MCF 10A (cell line): ENCODE measurements at regions not wholly inside any gene's neighbourhood (a gene's known extent, or its start where the extent isn't known, plus 50 kb on each side); places are given as distances from the start of the nearest gene placed in this dataset.

Experiments
- BruUV-seq: library from RNA; stranded (reverse); fragments of 400-500 nt; replicated peaks from 2 replicates; lab custom pipeline; 2021; lab: Mats Ljungman, UMichigan
- CTCF ChIA-PET: fragments of 300-600 bp; sonication (Branson Sonifier 250); formaldehyde crosslinking; extraction: SDS; loops from one replicate; lab custom pipeline; 2021; ENCODE audit warnings: antibody characterized with exemption, inconsistent platforms; lab: Yijun Ruan, JAX
- POLR2A ChIA-PET: fragments of 300-600, 350-650 bp; sonication (Branson Sonifier 250); formaldehyde crosslinking; extraction: SDS; loops from one replicate; lab custom pipeline; 2020; ENCODE audit warnings: antibody characterized with exemption, inconsistent platforms; lab: Yijun Ruan, JAX
- DNase-seq: peaks from one replicate; pipeline ENCODE4 v3.0.0-alpha.2; 2018; ENCODE audit not compliant: unreplicated experiment
- H3K27ac Mint-ChIP-seq: one replicate; pipeline ENCODE4 v1.8.0; 2022; ENCODE audit warnings: mild to moderate bottlenecking, low read depth, mixed read lengths; ENCODE audit not compliant: unreplicated experiment
- H3K27me3 Mint-ChIP-seq: one replicate; pipeline ENCODE4 v1.8.0; 2022; ENCODE audit warnings: mixed read lengths; ENCODE audit not compliant: insufficient read depth, unreplicated experiment
- H3K36me3 Mint-ChIP-seq: one replicate; pipeline ENCODE4 v1.8.0; 2022; ENCODE audit warnings: mild to moderate bottlenecking, moderate library complexity, mixed read lengths; ENCODE audit not compliant: insufficient read depth, unreplicated experiment
- H3K4me1 Mint-ChIP-seq: one replicate; pipeline ENCODE4 v1.8.0; 2022; ENCODE audit warnings: mixed read lengths; ENCODE audit not compliant: insufficient read depth, unreplicated experiment
- H3K4me3 Mint-ChIP-seq: one replicate; pipeline ENCODE4 v1.8.0; 2022; ENCODE audit warnings: mild to moderate bottlenecking, moderate library complexity, mixed read lengths; ENCODE audit not compliant: unreplicated experiment
- H3K9me3 Mint-ChIP-seq: one replicate; pipeline ENCODE4 v1.8.0; 2022; ENCODE audit warnings: mixed read lengths; ENCODE audit not compliant: unreplicated experiment
- intact Hi-C: fragments of 100-400 bp; cut with micrococcal nuclease; formaldehyde crosslinking; loops from 2 replicates; pipeline ENCODE4 v1.14.1; 2022
- TF ChIP-seq, protein P1 (sequence below): fragments of 200-600 bp; IDR thresholded peaks from one replicate; pipeline ENCODE4 v1.8.0; 2022; ENCODE audit warnings: antibody characterized with exemption, mild to moderate bottlenecking; ENCODE audit not compliant: unreplicated experiment

GRCh38 chr2:176647325-176648165 is 378.3 kb downstream of the MTX2 start:
- Mint-ChIP-seq H3K27ac (no peak overlapping the region), H3K9me3 (no peaks in the 10 kb centered on the region), H3K27me3 (no peaks in the 10 kb centered on the region), H3K36me3 (no peaks in the 10 kb centered on the region), H3K4me1 (peaks cover 5% of the 10 kb centered on the region), H3K4me3 (no peak overlapping the region)
- BruUV-seq = no TSS peak
- intact Hi-C loops = no loop called here
- TF ChIP-seq, protein P1, sequence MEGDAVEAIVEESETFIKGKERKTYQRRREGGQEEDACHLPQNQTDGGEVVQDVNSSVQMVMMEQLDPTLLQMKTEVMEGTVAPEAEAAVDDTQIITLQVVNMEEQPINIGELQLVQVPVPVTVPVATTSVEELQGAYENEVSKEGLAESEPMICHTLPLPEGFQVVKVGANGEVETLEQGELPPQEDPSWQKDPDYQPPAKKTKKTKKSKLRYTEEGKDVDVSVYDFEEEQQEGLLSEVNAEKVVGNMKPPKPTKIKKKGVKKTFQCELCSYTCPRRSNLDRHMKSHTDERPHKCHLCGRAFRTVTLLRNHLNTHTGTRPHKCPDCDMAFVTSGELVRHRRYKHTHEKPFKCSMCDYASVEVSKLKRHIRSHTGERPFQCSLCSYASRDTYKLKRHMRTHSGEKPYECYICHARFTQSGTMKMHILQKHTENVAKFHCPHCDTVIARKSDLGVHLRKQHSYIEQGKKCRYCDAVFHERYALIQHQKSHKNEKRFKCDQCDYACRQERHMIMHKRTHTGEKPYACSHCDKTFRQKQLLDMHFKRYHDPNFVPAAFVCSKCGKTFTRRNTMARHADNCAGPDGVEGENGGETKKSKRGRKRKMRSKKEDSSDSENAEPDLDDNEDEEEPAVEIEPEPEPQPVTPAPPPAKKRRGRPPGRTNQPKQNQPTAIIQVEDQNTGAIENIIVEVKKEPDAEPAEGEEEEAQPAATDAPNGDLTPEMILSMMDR = no peak
- POLR2A ChIA-PET = no interaction called here
- no peak for DNase-seq
- CTCF ChIA-PET = interaction anchor here (0.6 to 10.6 kb wide), 9 partner anchors 10 to 1936 kb away, joined by 3 to 84 read pairs (median 4); no protein-coding TSS in a partner anchor

- Mint-ChIP-seq H3K4me3 (no peak overlapping the region), H3K27me3 (no peaks in the 10 kb centered on the region), H3K4me1 (peaks cover 5% of the 10 kb centered on the region), H3K9me3 (no peaks in the 10 kb centered on the region), H3K27ac (no peak overlapping the region), H3K36me3 (no peaks in the 10 kb centered on the region)
- POLR2A ChIA-PET = no interaction called here
- CTCF ChIA-PET = interaction anchor here (0.7 to 10.6 kb wide), 6 partner anchors 11 to 990 kb away, joined by 3 to 84 read pairs (median 6); no protein-coding TSS in a partner anchor
- no TSS peak for BruUV-seq
- TF ChIP-seq, protein P1 = no peak
- intact Hi-C loops = no loop called here
- DNase-seq = no peak
Measured at GRCh38 chr2:176648700-176649297, 379.6 kb downstream of the MTX2 start.

- no peak overlapping the region for H3K4me3 Mint-ChIP-seq
- DNase-seq = no peak
- peaks cover under 1% of the 10 kb centered on the region for H3K27me3 Mint-ChIP-seq
- TF ChIP-seq, protein P1 = no peak
- POLR2A ChIA-PET = interaction anchor here (2.5 kb wide), 1 partner anchor 523 kb away, joined by 13 read pairs; no protein-coding TSS in a partner anchor
- no TSS peak for BruUV-seq
- H3K4me1 Mint-ChIP-seq = peaks cover 5% of the 10 kb centered on the region
- intact Hi-C loops = loop anchor here (10.0 kb wide), 1 partner anchor 685 kb away; no protein-coding TSS in a partner anchor
- CTCF ChIA-PET = interaction anchor here (0.6 to 10.6 kb wide), 15 partner anchors 11 to 523 kb away, joined by 3 to 100 read pairs (median 19); no protein-coding TSS in a partner anchor
- no peak overlapping the region for H3K27ac Mint-ChIP-seq
- no peaks in the 10 kb centered on the region for H3K36me3 Mint-ChIP-seq
- H3K9me3 Mint-ChIP-seq = no peaks in the 10 kb centered on the region
Measured at GRCh38 chr2:176650104-176650837, 381.0 kb downstream of the MTX2 start.
